ENCODE measurements at regions not wholly inside any gene's neighbourhood (a gene's known extent, or its start where the extent isn't known, plus 50 kb on each side); places are given as distances from the start of the nearest gene placed in this dataset.

GRCh38 chr6:81456416-81456815 is 296.1 kb downstream of the TENT5A start:
- no peak for TF ChIP-seq POLR2A (IDR thresholded peaks at IDR 0.05)
- TF ChIP-seq, protein P1, sequence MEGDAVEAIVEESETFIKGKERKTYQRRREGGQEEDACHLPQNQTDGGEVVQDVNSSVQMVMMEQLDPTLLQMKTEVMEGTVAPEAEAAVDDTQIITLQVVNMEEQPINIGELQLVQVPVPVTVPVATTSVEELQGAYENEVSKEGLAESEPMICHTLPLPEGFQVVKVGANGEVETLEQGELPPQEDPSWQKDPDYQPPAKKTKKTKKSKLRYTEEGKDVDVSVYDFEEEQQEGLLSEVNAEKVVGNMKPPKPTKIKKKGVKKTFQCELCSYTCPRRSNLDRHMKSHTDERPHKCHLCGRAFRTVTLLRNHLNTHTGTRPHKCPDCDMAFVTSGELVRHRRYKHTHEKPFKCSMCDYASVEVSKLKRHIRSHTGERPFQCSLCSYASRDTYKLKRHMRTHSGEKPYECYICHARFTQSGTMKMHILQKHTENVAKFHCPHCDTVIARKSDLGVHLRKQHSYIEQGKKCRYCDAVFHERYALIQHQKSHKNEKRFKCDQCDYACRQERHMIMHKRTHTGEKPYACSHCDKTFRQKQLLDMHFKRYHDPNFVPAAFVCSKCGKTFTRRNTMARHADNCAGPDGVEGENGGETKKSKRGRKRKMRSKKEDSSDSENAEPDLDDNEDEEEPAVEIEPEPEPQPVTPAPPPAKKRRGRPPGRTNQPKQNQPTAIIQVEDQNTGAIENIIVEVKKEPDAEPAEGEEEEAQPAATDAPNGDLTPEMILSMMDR (IDR thresholded peaks at IDR 0.05) = no peak
- TF ChIP-seq POLR2AphosphoS5 (IDR thresholded peaks at IDR 0.05) = no peak
